Germinal center (tissue), 1 donor: ENCODE measurements at regions not wholly inside any gene's neighbourhood (a gene's known extent, or its start where the extent isn't known, plus 50 kb on each side); places are given as distances from the start of the nearest gene placed in this dataset.

Source experiments
- DNase-seq: peaks from one replicate; pipeline ENCODE4 v3.0.0; 2012; ENCODE audit warnings: mixed read lengths, low spot score

DNA sequence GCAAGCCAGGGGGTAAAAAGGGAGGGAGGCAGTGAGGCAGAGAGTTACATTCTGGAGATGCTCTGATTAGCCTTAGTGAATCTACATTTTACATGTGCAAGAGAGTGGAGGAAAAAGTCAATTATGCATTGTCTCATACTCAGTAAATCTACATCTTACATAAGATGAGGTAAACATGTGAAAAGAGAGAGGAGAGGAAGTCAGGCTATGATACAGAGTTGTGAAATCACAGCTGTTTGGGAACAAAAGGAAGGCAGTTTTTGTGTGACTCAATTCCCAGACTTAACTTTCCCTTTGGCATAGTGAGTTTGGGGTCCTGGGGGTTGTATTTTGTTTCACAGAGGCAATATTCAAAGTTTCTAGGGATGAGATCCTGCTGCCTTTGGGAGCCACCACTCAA, 67.8 kb downstream of the GP2 start:
- DNase-seq: no peak

DNA sequence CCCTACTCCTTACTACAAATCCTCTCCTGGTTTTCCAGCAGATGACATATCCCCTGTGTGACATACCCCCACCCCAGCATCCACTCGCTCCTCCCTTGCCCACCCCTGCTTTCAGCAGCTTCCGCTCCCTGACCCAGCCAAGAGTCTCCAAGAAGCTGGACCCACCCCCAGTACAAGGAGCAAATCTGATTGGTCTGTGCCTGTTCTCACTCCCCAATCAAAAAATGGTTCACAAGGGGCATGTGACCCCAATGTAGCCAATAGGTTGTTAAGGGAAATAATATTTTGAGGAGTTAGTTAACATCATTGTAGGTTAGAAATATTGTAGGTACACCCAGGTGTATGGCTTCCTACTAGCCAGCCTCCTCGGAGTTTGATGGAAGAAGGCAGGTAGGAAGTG, 70.1 kb downstream of the GP2 start:
- DNase-seq: no peak

DNA sequence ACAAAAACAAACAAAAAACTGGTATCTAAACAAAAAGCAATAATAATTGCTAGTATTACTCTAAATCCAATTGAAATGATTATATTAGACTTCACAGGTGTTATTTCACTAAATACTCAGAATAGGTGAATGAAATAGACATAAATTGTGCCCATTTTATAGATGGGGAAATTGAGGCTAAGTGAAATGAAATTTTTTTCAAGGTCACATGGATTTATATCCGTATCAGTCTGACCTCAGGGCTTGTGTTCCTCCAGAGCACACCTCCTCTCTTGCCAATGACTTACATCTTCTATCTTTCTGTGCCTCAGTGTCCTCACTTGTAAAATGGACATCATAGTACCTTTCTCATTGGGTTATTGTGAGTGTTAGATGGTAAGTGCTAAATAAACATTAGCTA, 72.3 kb downstream of the GP2 start:
- DNase-seq: no peak

GRCh38 chr16:20253825-20254224, 73.5 kb downstream of the GP2 start:
- no peak for DNase-seq

- no peak for DNase-seq
Measured at GRCh38 chr16:20249211-20249610, 78.1 kb downstream of the GP2 start.

- no peak for DNase-seq
Measured at GRCh38 chr16:20247076-20247475, 80.2 kb downstream of the GP2 start.

DNA sequence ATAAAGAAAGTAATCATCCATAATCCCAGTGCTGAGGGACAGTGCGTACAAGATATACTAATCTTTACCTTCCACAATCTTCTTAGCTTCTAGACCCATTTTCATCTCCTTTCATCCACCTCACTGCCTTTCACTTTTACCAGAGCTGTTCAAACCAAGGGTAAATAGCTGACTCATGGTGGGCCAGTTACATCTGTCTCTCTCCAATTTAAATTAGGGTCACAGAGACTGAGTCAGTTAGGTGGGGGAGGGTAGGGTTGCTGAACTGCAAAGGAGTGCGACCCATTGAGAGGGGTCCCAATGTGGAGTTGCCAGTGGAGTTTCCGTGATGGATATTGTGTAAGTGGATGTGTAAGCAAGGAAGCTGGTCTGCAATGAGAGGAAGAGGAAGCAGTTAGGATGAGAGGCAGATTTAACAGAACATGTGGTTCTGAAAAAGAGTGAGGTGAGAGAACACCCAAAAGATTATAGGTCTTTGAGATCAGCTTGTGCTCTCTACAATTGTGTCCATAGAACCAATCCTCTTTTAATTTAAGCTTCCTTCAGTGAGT, 83.5 kb downstream of the GP2 start:
- DNase-seq: no peak

- peak; percentile 2 for DNase-seq
Measured at GRCh38 chr16:20242568-20243255, 84.6 kb downstream of the GP2 start.

DNA sequence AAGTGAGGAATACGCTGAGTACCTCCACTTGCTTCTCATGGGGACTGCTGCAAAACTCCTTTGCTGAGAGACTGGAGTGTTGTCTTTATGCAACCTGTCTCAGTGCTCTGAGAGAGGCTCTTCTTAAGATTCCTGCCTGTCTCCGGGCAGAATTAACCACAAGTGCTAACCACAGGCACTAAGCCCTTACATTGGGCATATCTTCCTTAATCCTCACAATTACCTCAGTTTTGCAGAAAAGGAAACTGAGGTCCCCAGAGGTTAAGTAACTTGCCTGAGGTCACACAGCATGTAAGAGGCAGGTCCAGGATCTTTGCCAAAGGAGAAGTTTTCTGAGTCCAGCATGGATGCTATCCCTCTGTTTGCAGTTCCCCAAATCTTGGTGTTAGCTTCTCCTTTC, 86.0 kb downstream of the GP2 start:
- DNase-seq: no peak

GRCh38 chr16:20236579-20237289, 90.6 kb downstream of the GP2 start:
- DNase-seq: no peak

GRCh38 chr16:20225228-20225733, 102.0 kb downstream of the GP2 start:
- no peak for DNase-seq

GRCh38 chr16:20221208-20221607, 106.1 kb downstream of the GP2 start:
- no peak for DNase-seq

DNA sequence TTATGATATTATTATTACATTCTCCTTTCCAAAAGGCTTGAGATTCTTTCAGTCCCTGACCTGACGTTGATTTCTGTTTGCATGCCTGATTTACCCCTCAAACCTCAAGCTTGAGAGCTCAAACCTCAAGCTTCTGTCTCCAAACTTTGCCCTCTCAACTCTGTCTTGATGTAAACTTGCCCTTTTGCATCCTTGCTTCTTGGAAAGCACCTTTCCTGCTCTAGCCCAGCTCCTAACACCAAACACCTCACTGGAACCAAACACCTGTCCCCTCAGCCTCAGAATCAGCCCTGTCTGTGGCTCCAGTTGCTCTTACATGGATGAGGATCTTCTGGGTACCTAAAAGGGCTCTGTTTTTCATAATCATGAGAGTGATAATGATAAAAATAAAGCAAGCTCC, 109.2 kb downstream of the GP2 start:
- DNase-seq: no peak

DNA sequence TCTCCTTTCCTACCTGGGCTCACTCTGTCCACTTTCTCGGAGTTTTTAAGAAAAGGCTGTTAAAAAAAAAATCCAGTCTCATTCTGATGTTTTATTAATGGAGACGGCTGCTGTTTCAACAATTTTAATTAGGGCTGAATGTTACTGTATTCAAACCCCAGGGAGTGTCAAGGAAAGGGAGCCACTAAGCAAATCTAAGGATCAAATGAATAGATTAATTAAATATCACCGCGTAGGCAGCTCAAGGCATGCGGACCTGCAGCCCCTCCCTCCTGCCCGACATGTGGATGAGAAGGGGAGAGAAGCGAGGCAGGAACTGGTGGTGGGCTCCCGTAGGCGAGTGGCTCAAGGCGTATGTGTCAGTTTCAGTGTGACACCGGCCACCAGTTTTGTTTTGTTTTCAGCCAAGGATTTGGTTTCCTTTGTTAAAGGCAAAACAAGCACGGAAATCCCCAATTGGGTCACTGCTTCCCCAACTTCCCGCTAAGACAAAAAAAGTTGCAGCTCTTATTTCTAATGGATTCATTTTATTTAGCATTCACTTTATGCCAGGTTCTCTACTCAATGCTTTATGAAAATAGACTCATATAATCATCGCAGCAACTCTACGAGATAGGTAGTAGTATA, 110.6 kb downstream of the GP2 start:
- DNase-seq: no peak

GRCh38 chr16:20214401-20214800, 112.9 kb downstream of the GP2 start:
- no peak for DNase-seq

DNA sequence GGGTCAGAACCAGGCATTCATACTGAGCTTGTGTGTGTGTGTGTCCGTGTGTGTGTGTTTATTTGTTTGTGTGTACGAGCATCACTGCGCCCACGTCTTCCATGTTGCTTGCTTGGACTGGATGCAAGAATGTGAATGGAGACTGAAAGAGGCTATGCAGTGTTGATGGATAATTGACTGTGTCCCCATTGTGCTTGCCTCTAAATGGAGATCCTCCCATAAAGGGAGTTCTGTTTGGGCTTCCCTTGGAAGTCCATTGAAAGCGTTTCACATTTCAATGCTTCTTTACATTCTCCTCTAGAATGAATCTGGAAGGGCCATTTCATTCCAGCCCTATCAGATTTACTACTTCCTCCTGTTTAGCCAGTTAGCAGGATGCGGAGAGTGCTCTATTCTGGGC, 124.0 kb downstream of the GP2 start:
- no peak for DNase-seq

DNA sequence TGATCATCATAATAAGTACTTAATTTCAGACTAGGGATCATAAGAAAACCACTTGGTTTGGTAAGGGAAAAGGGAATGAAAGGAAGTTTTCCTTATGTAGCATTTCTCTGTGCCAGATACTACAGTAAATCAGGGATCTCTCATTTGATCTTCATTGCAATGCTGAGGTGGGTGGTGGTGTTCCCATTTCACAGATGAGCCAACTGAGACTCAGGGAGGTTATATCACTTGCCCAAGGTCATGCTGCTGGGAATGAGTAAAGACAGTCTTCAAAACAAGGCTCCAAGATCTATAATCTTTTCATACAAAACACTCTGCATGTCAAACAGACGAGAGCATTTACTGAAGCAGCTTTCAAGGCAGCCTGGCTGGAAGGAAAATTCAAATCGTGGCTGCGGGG, 124.6 kb downstream of the GP2 start:
- no peak for DNase-seq

GRCh38 chr16:20192801-20193200, 119.1 kb upstream of the GPR139 start:
- no peak for DNase-seq

GRCh38 chr16:20191566-20191965, 117.9 kb upstream of the GPR139 start:
- no peak for DNase-seq

DNA sequence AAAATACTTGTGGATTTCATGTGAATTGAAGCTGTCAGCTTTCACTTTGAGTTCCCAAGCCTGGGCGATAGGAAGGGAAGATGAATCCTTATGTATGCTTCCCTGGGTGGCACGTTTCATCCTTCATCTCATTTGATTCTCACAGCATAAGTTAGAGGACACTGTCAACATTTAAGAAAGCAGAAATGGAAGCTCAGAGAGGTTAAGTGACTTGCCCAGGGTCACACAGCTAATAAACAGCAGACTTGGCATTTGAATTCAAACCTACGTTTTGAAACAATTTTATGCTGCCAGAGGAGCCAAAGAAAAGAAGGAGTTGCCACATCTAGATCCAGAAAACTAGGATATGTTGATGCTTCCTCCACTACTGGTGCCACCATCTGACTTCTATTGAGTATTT, 108.3 kb upstream of the GPR139 start:
- no peak for DNase-seq

- no peak for DNase-seq
Measured at GRCh38 chr16:20181416-20181815, 107.7 kb upstream of the GPR139 start.

- DNase-seq: no peak
Measured at GRCh38 chr16:20178297-20178696, 104.6 kb upstream of the GPR139 start.

DNA sequence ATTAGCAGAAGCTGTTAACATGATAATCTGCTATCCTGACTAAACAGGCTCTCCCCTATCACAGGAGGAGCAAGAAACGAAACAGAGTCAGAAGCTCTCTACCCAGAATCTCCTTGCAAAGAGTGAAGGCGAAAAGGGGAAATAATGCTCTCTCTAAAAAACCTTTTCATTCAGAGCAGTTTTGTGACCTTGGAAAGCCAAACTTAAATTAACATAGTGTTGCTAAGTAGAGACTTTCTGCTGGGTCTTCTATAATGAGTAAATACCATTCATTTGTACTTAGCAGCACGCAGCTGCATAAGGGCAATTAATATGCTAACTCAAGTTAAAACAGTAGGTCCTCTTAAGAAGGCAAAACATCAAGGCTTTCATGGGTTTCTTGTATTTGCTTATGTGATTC, 101.7 kb upstream of the GPR139 start:
- no peak for DNase-seq
